ENCODE measurements at regions not wholly inside any gene's neighbourhood (a gene's known extent, or its start where the extent isn't known, plus 50 kb on each side); places are given as distances from the start of the nearest gene placed in this dataset.

GRCh38 chr15:46607077-46607476, 972.2 kb downstream of the SQOR start:
- intact Hi-C loops (cut with micrococcal nuclease; ENCODE audit: unreplicated experiment) (no loop called here), in situ Hi-C loops (cut with HindIII; ENCODE audit: extremely low pct_ligation_motif_present, low pct_unique_long_range_greater_than_20kb) (no loop called here)
- ChIA-PET CTCF (ENCODE audit: low intra/inter-chr PET ratio, low total read pairs) (no interaction called here), POLR2A (no interaction called here)
- H3K9ac ChIP-seq (ENCODE audit: insufficient read depth, low read depth, low read length) = no peak overlapping the region
- DNase-seq (ENCODE audit: low spot score) = no peak
- no peaks in the 10 kb centered on the region for H3K4me1 ChIP-seq (ENCODE audit: insufficient read depth, low read length)
- no peak overlapping the region for H3K27ac ChIP-seq (ENCODE audit: extremely low read length, insufficient read depth, low read length)
- no peaks in the 10 kb centered on the region for H3K79me2 ChIP-seq (ENCODE audit: insufficient read depth, low read length)
- H3K36me3 ChIP-seq (replicated peaks in 1 of 2; ENCODE audit: control insufficient read depth in 1 of 2, insufficient read depth in 2 of 2, low read length in 2 of 2) = no peaks in the 10 kb centered on the region
- H3K27me3 ChIP-seq (ENCODE audit: control insufficient read depth in 1 of 2, insufficient read depth in 2 of 2, low read length in 2 of 2) = no peaks in the 10 kb centered on the region
- no TSS peak for BruUV-seq (replicated peaks)
- no peak overlapping the region for H3K4me2 ChIP-seq (ENCODE audit: low read depth, low read length)
- no peak overlapping the region for H2AFZ ChIP-seq (ENCODE audit: low read length)
- no peak for FAIRE-seq
- no peak overlapping the region for H3K4me3 ChIP-seq (replicated peaks in 1 of 3; ENCODE audit: insufficient read depth in 1 of 3, low read depth in 2 of 3, low read length in 3 of 3)
- no peaks in the 10 kb centered on the region for H4K20me1 ChIP-seq (ENCODE audit: insufficient read depth, low read length)
- ATAC-seq = no peak
- WGBS (ENCODE audit: low lambda C conversion rate) = 1% methylated on average over 3 of the region's 3 CpGs
- TF ChIP-seq SMARCC2 (IDR thresholded peaks at IDR 0.05) = no peak
- no peak for TF ChIP-seq HNRNPL (IDR thresholded peaks at IDR 0.05; ENCODE audit: low read depth, low read length)
- TF ChIP-seq ZNF317 (CRISPR knock-in tag; IDR thresholded peaks at IDR 0.05) = no peak
- TF ChIP-seq, protein P1, sequence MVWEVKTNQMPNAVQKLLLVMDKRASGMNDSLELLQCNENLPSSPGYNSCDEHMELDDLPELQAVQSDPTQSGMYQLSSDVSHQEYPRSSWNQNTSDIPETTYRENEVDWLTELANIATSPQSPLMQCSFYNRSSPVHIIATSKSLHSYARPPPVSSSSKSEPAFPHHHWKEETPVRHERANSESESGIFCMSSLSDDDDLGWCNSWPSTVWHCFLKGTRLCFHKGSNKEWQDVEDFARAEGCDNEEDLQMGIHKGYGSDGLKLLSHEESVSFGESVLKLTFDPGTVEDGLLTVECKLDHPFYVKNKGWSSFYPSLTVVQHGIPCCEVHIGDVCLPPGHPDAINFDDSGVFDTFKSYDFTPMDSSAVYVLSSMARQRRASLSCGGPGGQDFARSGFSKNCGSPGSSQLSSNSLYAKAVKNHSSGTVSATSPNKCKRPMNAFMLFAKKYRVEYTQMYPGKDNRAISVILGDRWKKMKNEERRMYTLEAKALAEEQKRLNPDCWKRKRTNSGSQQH (CRISPR knock-in tag; IDR thresholded peaks at IDR 0.05; ENCODE audit: low read depth) = no peak
- no peak for TF ChIP-seq ZNF710 (CRISPR knock-in tag; IDR thresholded peaks at IDR 0.05; ENCODE audit: borderline replicate concordance)
- no peak for TF ChIP-seq ZNF564 (CRISPR knock-in tag; IDR thresholded peaks at IDR 0.05)
- no peak for TF ChIP-seq ZNF616 (CRISPR knock-in tag; IDR thresholded peaks at IDR 0.05; ENCODE audit: low read depth)
- TF ChIP-seq NR1H2 (CRISPR knock-in tag; IDR thresholded peaks at IDR 0.05; ENCODE audit: borderline replicate concordance, low read depth) = no peak
- TF ChIP-seq KDM5B (CRISPR knock-in tag; IDR thresholded peaks at IDR 0.05; ENCODE audit: borderline replicate concordance) = no peak
- TF ChIP-seq, protein P2, sequence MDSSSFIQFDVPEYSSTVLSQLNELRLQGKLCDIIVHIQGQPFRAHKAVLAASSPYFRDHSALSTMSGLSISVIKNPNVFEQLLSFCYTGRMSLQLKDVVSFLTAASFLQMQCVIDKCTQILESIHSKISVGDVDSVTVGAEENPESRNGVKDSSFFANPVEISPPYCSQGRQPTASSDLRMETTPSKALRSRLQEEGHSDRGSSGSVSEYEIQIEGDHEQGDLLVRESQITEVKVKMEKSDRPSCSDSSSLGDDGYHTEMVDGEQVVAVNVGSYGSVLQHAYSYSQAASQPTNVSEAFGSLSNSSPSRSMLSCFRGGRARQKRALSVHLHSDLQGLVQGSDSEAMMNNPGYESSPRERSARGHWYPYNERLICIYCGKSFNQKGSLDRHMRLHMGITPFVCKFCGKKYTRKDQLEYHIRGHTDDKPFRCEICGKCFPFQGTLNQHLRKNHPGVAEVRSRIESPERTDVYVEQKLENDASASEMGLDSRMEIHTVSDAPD (CRISPR knock-in tag; IDR thresholded peaks at IDR 0.05) = no peak
- no peak for TF ChIP-seq BRF2 (CRISPR knock-in tag; IDR thresholded peaks at IDR 0.05)
- H3K9me3 ChIP-seq (ENCODE audit: low read length) = peaks cover 87% of the 10 kb centered on the region
